Spleen (tissue), 7 donors: ENCODE measurements at regions not wholly inside any gene's neighbourhood (a gene's known extent, or its start where the extent isn't known, plus 50 kb on each side); places are given as distances from the start of the nearest gene placed in this dataset.

ENCODE experiments used
- POLR2A ChIP-seq, 3 donors: fragments of 450-650 bp; IDR thresholded peaks; one replicate each; pipeline ENCODE4 v1.5.1; 2017; ENCODE audit warnings: antibody characterized with exemption in 3 of 3, mild to moderate bottlenecking in 1 of 3
- TF ChIP-seq, protein P1 (sequence below), 11 experiments: fragments of 200-600 bp in 7 of 11; fragments of 450-650 bp in 4 of 11; sonication (generic) in 4 of 11; IDR thresholded peaks in 8 of 11; conservative IDR thresholded peaks in 3 of 11; 1 replicate in 7 of 11; 2 replicates in 4 of 11; pipeline versions ENCODE4 v1.4.0 to v1.8.0; 2016 to 2021; ENCODE audit warnings: antibody characterized with exemption in 11 of 11, inconsistent platforms in 4 of 11, mild to moderate bottlenecking in 1 of 11
- donor health status: DM: no; HTN: no; CAD: no; lungs with moderate emphysema.
- donor health status: DM: no; HTN: no; CAD: no.
- donor health status: DM: no; HTN: no; CAD: no.

DNA sequence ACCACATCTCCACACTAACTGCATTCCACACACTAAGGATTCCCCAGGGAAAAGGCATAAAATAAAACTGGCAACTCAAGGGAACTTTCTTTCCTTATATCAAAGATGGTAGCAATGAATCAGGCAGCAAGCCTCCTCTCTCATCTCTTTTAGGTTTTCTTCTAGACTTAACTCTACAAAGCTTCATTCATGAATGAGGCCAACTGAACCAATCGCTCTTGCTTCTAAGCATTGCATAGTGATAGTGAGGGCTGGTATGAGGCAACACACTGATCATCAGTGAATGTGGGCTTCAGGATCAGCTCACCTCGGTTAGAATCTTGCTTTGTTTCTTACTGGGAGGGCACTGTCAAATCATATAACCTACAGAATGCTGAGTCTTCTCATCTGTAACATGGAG, 1090.7 kb upstream of the MIR17HG start:
- TF ChIP-seq, protein P1, sequence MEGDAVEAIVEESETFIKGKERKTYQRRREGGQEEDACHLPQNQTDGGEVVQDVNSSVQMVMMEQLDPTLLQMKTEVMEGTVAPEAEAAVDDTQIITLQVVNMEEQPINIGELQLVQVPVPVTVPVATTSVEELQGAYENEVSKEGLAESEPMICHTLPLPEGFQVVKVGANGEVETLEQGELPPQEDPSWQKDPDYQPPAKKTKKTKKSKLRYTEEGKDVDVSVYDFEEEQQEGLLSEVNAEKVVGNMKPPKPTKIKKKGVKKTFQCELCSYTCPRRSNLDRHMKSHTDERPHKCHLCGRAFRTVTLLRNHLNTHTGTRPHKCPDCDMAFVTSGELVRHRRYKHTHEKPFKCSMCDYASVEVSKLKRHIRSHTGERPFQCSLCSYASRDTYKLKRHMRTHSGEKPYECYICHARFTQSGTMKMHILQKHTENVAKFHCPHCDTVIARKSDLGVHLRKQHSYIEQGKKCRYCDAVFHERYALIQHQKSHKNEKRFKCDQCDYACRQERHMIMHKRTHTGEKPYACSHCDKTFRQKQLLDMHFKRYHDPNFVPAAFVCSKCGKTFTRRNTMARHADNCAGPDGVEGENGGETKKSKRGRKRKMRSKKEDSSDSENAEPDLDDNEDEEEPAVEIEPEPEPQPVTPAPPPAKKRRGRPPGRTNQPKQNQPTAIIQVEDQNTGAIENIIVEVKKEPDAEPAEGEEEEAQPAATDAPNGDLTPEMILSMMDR (IDR thresholded peaks at IDR 0.05 in 8 of 11, conservative IDR thresholded peaks at IDR 0.05 in 3 of 11): no peak
- no peak for TF ChIP-seq POLR2A (IDR thresholded peaks at IDR 0.05)
